ENCODE measurements at regions not wholly inside any gene's neighbourhood (a gene's known extent, or its start where the extent isn't known, plus 50 kb on each side); places are given as distances from the start of the nearest gene placed in this dataset.

DNA sequence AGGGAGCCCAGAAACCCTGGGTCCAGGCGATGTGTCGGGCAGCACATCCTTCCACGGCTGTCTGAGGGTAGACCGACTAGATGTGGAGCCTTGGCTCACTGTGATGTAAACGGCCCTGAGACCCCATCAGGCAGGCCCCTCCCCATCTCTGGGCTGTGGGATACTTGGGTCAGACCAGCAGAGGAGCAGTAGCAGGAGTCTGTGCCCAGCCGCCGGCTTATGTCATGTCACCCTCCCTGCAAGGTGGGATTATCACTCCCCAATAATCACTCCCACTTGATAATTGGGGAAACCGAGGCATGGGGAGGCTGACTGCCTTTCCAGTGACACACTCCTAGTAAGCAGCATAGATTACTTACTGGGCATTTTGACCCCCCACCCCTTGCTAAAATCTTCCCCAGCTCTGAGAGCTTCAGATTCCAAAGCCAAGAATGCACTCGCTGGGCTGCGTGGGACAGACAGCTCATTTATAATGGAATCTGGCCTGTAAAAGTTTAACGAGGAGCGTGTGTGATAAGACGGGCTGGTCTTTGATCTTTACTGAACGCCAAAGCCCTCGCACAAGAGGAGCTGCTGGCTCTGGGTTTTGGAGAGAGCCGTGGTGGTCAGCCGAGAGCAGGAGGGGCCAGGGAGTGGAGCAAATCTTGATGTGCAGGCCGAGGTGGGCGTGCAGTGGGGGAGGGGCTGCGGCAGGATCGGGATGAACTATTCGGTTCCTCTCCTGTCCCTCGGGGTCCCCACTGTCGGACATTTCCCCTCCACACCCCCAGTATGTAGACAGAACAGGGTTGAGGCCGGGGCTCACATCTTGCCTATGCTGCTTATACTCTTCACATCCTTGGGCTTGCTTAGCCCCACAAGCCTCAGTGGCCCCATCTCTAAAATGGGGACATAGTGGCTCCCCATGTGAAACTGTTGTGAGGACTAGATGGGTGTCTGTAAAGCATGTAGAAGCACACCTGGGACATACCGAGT is 200.0 kb downstream of the GLI2 start:
- H3K27me3 Mint-ChIP-seq (ENCODE audit: insufficient read depth, unreplicated experiment) = no peaks in the 10 kb centered on the region
- intact Hi-C loops (cut with micrococcal nuclease; ENCODE audit: unreplicated experiment) = loop anchor here (5.0 kb wide), 4 partner anchors 53 to 198 kb away; partner anchors contain the start of gene GLI2
- BruUV-seq (replicated peaks) = no TSS peak
- peak overlapping the region; percentile 92 for H3K27ac Mint-ChIP-seq (ENCODE audit: unreplicated experiment)
- H3K9me3 Mint-ChIP-seq (ENCODE audit: unreplicated experiment) = peaks cover 9% of the 10 kb centered on the region
- H3K36me3 Mint-ChIP-seq (ENCODE audit: insufficient read depth, unreplicated experiment) = peaks cover 6% of the 10 kb centered on the region
- no peak overlapping the region for H3K4me3 ChIP-seq (ENCODE audit: low read depth, low read length)
- peak; percentile 87 to 93 for DNase-seq
- TF ChIP-seq, protein P1, sequence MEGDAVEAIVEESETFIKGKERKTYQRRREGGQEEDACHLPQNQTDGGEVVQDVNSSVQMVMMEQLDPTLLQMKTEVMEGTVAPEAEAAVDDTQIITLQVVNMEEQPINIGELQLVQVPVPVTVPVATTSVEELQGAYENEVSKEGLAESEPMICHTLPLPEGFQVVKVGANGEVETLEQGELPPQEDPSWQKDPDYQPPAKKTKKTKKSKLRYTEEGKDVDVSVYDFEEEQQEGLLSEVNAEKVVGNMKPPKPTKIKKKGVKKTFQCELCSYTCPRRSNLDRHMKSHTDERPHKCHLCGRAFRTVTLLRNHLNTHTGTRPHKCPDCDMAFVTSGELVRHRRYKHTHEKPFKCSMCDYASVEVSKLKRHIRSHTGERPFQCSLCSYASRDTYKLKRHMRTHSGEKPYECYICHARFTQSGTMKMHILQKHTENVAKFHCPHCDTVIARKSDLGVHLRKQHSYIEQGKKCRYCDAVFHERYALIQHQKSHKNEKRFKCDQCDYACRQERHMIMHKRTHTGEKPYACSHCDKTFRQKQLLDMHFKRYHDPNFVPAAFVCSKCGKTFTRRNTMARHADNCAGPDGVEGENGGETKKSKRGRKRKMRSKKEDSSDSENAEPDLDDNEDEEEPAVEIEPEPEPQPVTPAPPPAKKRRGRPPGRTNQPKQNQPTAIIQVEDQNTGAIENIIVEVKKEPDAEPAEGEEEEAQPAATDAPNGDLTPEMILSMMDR (IDR thresholded peaks at IDR 0.05; ENCODE audit: insufficient read depth in 1 of 2, low read depth in 1 of 2, low read length in 1 of 2, severe bottlenecking in 1 of 2, unreplicated experiment in 1 of 2) = no peak
- CTCF ChIA-PET = interaction anchor here (0.6 to 1.5 kb wide), 6 partner anchors 13 to 242 kb away, joined by 3 to 10 read pairs (median 4); no protein-coding TSS in a partner anchor
- H3K4me1 Mint-ChIP-seq (ENCODE audit: low read depth, unreplicated experiment) = peaks cover 66% of the 10 kb centered on the region
- peaks cover 8% of the 10 kb centered on the region; the same call in 1 of the 2 replicates for H3K9me3 ChIP-seq
- peaks cover 73% of the 10 kb centered on the region for H3K4me1 ChIP-seq
- no peaks in the 10 kb centered on the region for H3K27me3 ChIP-seq (replicated peaks; ENCODE audit: control insufficient read depth, insufficient read depth, low read length)
- POLR2A ChIA-PET = interaction anchor here (1.4 kb wide), 1 partner anchor 139 kb away, joined by 12 read pairs; no protein-coding TSS in a partner anchor
- no peaks in the 10 kb centered on the region for H3K36me3 ChIP-seq (ENCODE audit: control insufficient read depth, insufficient read depth, low read length)
- peak overlapping the region; percentile 68 for H3K4me3 Mint-ChIP-seq (ENCODE audit: unreplicated experiment)

DNA sequence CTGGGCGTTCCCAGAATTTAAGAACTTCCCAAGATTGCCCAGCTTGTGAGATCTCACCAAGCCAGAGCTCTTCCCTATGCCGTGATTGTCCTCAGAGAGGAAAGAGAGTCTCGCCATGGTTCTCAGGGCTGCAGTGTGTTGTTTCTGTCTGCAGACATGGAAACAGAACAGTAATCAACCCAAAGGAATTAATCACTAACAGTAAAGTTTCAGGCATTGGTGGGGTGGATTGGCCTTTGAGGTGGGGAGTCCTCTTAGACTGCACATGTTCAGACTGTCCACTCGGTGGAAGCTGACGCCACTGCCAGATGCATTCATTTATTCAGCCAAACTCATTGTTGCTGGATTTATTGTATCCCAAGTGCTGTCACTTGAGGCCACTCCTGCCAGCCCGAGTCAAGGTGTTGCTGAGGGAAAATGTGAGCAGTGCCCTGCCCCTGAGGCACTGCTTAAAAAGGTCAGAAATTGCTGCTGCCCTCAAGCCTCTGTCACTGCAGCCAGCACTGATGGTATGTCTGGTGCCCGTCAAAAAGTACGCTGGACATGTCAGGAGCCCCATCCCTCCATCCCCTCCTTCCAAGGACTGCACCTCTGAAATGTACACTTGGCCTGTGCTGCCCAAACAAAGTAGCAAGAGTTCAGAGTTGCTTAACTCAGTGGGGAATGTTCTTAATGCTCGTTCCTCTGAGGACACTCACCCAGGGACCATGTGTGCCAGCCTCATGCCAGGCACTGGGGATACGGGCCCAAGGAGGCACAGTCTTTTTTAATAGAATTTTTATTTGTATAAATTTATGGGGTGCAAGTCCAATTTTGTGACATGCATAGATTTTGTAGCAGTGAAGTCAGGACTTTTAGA is 201.0 kb downstream of the GLI2 start:
- TF ChIP-seq, protein P1 (IDR thresholded peaks at IDR 0.05; ENCODE audit: insufficient read depth in 1 of 2, low read depth in 1 of 2, low read length in 1 of 2, severe bottlenecking in 1 of 2, unreplicated experiment in 1 of 2) = no peak
- intact Hi-C loops (cut with micrococcal nuclease; ENCODE audit: unreplicated experiment) = loop anchor here (5.0 kb wide), 4 partner anchors 54 to 199 kb away; partner anchors contain the start of gene GLI2
- peak overlapping the region; percentile 68 for H3K4me3 Mint-ChIP-seq (ENCODE audit: unreplicated experiment)
- DNase-seq = no peak
- H3K27ac Mint-ChIP-seq (ENCODE audit: unreplicated experiment) = peak overlapping the region; percentile 92
- peaks cover 69% of the 10 kb centered on the region for H3K4me1 Mint-ChIP-seq (ENCODE audit: low read depth, unreplicated experiment)
- H3K36me3 Mint-ChIP-seq (ENCODE audit: insufficient read depth, unreplicated experiment) = peaks cover 6% of the 10 kb centered on the region
- H3K9me3 ChIP-seq = no peaks in the 10 kb centered on the region
- H3K4me1 ChIP-seq = peaks cover 83% of the 10 kb centered on the region
- H3K27me3 ChIP-seq (replicated peaks; ENCODE audit: control insufficient read depth, insufficient read depth, low read length) = no peaks in the 10 kb centered on the region
- no peaks in the 10 kb centered on the region for H3K27me3 Mint-ChIP-seq (ENCODE audit: insufficient read depth, unreplicated experiment)
- POLR2A ChIA-PET = interaction anchor here (1.4 kb wide), 1 partner anchor 138 kb away, joined by 12 read pairs; no protein-coding TSS in a partner anchor
- no peak overlapping the region for H3K4me3 ChIP-seq (ENCODE audit: low read depth, low read length)
- CTCF ChIA-PET = interaction anchor here (1.5 kb wide), 1 partner anchor 104 kb away, joined by 4 read pairs; no protein-coding TSS in a partner anchor
- H3K36me3 ChIP-seq (ENCODE audit: control insufficient read depth, insufficient read depth, low read length) = no peaks in the 10 kb centered on the region
- no peaks in the 10 kb centered on the region for H3K9me3 Mint-ChIP-seq (ENCODE audit: unreplicated experiment)
- no TSS peak for BruUV-seq (replicated peaks)

DNA sequence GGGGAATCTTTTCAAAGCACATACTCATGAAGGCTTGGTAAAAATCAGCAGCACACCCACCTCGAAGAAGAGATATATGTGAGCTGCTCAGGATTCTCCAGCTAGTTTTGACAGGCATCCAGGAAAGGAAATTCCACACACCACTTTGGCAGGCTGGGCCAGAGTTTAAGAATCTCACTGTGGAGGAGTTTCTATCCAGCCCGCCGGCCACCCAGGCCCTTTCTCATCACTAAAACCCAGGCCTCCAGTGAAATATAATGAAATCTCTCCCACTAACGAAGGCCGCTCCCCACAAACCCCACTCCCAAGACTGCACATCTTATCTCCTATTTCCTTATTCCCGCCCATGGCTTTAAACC is 202.0 kb downstream of the GLI2 start:
- intact Hi-C loops (cut with micrococcal nuclease; ENCODE audit: unreplicated experiment) = loop anchor here (1.0 to 5.0 kb wide), 6 partner anchors 12 to 200 kb away; partner anchors contain the start of gene GLI2
- H3K27me3 Mint-ChIP-seq (ENCODE audit: insufficient read depth, unreplicated experiment) = no peaks in the 10 kb centered on the region
- POLR2A ChIA-PET = no interaction called here

More for the DNA sequence above, 202.0 kb downstream of the GLI2 start:
- no peak for DNase-seq
- CTCF ChIA-PET = interaction anchor here (0.7 kb wide), 2 partner anchors 76 to 138 kb away, joined by 3 to 6 read pairs; no protein-coding TSS in a partner anchor
- Mint-ChIP-seq H3K27ac (ENCODE audit: unreplicated experiment) (peak overlapping the region; percentile 87), H3K9me3 (ENCODE audit: unreplicated experiment) (no peaks in the 10 kb centered on the region), H3K36me3 (ENCODE audit: insufficient read depth, unreplicated experiment) (peaks cover 9% of the 10 kb centered on the region), H3K4me3 (ENCODE audit: unreplicated experiment) (peak overlapping the region; percentile 48), H3K4me1 (ENCODE audit: low read depth, unreplicated experiment) (peaks cover 71% of the 10 kb centered on the region)
- Histone ChIP-seq H3K36me3 (ENCODE audit: control insufficient read depth, insufficient read depth, low read length) (no peaks in the 10 kb centered on the region), H3K4me3 (ENCODE audit: low read depth, low read length) (no peak overlapping the region), H3K4me1 (peaks cover 82% of the 10 kb centered on the region), H3K9me3 (no peaks in the 10 kb centered on the region), H3K27me3 (replicated peaks; ENCODE audit: control insufficient read depth, insufficient read depth, low read length) (no peaks in the 10 kb centered on the region)
- no TSS peak for BruUV-seq (replicated peaks)
- TF ChIP-seq, protein P1 (IDR thresholded peaks at IDR 0.05; ENCODE audit: insufficient read depth in 1 of 2, low read depth in 1 of 2, low read length in 1 of 2, severe bottlenecking in 1 of 2, unreplicated experiment in 1 of 2) = no peak

Measured in Caco-2 (cell line).